HG03571 (cell line): ENCODE measurements at regions not wholly inside any gene's neighbourhood (a gene's known extent, or its start where the extent isn't known, plus 50 kb on each side); places are given as distances from the start of the nearest gene placed in this dataset.
"Not testable (repeated sequence)": the region's sequence is repeated elsewhere in the genome, so short reads cannot be mapped to it uniquely, and the experiment has no call there.

Experiments
- ATAC-seq: cut with Tn5 transposase; IDR thresholded peaks from one replicate; pipeline ENCODE4 v1.9.1; 2021; ENCODE audit not compliant: unreplicated experiment

DNA sequence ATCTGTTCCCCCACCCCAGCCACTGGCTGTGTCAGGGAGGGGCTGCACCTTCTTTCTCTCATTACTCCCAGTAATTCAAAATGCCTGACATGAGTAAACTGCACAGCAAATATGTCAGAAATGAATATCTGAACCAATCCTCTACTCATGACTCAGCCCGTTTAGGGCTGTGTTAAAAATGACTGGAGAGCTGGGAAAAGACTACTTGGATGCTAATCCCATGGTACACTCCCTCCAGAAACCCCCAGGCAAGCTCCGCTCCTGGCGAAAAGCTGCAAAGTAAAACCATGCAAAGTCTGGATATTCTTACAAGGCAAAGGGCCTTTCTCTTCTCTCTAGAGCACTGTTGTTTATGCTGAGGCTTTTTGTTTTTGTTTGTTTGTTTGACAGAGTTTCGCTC, 448.1 kb upstream of the DYNLRB2 start:
- ATAC-seq = no peak

DNA sequence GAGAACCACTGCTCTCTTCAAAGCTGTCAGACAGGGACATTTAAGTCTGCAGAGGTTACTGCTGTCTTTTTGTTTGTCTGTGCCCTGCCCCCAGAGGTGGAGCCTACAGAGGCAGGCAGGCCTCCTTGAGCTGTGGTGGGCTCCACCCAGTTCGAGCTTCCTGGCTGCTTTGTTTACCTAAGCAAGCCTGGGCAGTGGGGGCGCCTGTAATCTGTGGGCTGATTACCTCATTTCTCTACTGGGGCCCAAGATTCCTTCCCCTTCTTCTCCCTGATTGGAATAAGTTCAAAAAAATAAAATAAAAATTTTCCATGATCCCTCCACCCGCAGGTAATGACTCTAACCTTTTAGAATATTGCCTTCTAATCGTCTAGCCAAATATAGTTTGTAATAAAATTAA, 449.3 kb upstream of the DYNLRB2 start:
- ATAC-seq = not testable (repeated sequence)

DNA sequence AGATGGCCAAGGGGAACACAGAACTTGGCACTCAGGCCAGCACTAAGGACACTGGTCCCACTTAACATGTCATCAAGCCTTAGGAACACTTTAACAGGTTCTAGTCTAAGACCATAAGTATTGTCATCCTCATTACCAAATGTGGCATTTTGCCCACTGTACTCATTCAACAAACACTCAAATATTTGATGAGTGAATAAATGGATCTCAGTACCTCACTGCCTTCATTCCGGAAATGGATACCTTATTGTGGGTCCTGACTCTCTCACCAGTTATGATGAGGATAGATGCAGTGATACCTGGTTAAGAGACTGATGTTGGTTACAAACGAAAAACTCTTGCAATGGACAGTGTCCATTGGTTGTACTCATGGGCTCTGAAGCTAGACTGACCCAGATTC, 455.2 kb upstream of the DYNLRB2 start:
- ATAC-seq = no peak

DNA sequence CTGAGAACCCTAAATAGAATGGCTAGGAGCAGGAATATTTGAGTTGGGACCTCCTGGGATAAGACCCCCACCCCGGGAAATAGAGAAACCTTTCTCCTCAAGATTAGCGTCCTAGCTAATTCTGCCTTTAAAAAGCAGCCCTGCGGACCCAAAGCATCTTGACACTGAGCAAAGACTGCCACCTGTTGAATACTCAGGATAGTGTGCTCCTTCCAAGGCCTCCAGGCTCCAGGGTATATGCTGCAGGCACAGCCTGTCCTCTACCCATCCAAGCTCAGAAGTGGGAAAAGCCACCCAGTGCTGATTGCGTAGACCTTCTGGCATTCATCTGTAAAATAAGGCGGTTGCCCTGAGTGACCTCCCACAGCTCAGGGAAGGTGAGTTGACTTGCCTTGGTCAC, 456.2 kb upstream of the DYNLRB2 start:
- no peak for ATAC-seq

DNA sequence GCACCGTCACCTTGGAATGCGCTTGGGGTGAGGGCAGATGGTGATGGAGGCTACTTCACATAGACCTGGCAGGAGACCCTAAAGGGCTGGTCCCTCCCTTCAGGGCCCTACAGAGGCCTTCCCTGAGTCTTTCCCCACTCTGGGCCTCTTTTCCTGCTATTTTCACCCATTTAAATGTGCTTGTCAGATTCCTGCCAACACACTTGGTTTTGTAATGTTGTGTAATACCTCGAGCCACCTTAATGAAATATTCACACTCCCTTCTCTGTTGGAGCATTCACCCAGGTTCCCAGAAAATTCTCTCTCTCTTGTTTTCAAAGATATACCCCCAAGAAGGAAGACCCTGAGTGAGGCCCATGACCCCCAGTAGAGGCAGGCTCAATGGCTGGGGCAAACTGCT, 456.6 kb upstream of the DYNLRB2 start:
- no peak for ATAC-seq

DNA sequence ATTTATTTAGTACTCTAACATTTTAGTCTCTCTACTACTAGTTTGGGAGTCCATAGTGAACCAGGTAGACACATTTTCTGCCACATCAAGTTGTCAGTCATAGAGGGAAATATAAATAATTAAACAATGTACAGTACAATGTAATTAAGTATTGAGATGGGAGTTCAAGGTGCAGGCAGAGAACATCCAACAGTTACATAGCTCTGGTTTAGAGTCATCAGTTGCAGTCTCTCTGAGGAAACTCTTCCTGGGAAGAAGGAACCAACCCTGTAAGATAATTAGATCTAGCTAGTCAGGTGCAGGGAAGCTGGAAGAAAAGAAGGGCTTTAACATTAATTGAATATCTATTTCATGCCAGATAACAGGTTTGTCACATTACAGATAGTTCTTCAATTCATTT, 457.9 kb upstream of the DYNLRB2 start:
- ATAC-seq = no peak

DNA sequence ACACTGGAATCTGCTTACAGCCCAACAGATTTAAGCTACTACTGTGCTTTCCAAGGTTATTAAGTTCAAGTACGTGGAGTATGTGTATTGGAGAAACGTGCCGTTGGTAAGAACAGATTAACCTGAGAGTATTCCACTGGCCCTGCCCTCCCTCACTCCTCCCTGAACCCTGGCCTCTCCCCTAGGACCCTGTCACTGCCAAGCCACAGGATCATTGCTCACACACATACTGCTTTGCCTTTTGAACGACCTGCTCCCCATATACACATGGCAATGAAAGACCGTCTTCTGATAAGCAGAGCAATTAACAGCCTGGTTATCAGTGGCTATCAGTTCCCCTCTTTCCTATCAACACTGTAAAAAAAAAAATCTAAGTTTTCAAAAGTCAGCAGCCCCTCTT, 458.9 kb upstream of the DYNLRB2 start:
- ATAC-seq = no peak

DNA sequence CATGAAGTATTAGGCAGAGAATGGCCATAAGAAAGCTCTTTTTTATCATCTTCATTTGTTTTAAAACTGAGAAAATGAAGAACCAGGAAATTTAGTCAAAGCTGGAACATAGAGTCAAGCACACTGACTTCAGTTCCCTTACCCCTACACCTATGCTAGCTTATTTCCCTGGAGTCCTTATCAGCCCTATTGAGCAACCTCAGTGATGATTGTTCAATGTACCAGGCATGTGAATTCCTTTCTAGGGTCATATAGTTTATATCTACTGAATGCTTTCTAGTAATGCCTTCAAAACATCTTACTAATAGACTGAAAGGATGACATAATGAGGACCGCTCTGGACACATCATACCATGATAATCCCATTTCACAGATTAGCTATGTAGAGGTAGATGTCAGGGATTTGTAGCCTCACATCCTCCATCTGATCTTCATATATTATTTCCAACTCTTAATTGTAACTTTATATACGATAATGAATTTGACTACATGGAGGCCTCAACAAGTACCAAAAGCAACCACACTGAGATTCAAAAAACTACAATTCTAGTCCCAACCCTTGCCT, 460.4 kb upstream of the DYNLRB2 start:
- no peak for ATAC-seq

DNA sequence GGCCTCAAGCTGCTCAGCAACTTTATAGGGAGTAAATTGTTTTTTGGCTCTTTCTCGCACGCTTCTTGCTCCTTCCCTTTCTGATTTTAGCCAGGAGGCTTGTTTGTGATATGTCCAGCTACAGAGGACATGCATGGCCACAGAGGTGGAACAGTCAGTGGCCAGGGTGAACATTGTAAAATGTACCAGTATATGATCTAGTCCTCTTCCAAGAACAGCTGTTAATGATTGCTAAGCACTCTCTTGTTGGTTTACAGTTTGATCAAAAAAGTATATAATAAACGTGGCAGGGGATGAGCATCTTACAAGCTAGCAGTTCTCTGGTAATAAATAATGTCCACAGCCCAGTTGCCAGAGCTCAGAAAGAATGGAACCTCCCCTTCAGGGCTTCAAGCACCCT, 461.7 kb upstream of the DYNLRB2 start:
- no peak for ATAC-seq

DNA sequence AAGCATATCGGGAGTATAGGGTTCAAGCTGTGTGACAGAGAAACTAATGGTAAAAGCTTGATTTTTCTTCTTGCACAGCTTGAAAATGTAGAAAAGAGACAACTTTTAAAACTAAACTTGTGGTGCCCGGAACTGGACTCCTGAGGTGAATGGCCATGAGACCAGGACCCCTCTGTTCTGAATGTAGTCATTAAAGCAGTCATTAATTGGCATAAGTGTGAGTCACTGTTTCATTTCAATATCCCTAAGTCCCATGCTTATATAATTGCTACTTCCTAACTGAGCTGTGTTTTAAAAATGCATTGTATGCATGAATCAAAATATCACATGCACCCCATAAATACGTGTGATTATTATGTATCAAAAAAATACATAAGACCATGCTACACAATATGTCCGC, 463.1 kb upstream of the DYNLRB2 start:
- no peak for ATAC-seq

DNA sequence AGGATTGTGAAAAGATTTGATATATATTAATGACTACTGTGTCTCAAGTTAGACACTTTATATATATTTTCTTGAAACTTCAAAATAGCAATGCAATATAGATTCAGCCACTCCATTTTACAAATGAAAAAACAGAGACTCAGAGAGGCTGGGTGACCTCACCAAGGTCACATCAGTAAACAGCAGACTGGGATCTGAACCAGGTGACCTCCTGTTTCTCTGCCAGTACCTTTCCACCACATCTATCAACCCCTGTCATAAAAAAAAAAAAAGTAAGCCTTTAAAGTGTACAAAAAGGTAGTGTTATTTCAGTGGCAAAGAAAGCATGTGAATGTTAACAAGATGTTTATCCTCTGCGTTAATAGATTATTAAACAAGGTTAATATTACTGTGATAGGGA, 466.5 kb upstream of the DYNLRB2 start:
- no peak for ATAC-seq

DNA sequence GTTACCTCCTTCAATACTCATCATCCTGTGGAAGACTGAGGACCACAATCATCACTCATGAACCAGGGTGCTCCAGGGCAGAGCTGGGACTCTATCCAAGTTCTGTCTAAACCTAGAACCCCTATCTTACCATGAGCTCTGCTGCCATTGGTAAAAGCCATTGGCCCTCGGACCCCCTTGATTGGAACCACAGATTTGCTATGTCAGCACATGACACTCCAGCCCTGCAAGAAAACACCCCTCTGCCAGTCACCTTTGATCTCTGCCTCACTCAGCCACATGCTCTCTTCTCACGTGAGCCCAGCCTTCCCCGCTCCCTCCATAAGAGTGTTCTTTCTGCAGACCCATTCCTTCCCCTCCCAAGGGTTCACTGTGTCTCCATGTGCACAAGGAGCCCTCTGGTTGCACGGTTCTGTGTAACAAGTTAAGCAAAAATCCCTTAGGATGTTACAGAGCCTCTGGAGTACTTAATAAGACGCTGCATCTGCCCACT, 468.8 kb upstream of the DYNLRB2 start:
- no peak for ATAC-seq

DNA sequence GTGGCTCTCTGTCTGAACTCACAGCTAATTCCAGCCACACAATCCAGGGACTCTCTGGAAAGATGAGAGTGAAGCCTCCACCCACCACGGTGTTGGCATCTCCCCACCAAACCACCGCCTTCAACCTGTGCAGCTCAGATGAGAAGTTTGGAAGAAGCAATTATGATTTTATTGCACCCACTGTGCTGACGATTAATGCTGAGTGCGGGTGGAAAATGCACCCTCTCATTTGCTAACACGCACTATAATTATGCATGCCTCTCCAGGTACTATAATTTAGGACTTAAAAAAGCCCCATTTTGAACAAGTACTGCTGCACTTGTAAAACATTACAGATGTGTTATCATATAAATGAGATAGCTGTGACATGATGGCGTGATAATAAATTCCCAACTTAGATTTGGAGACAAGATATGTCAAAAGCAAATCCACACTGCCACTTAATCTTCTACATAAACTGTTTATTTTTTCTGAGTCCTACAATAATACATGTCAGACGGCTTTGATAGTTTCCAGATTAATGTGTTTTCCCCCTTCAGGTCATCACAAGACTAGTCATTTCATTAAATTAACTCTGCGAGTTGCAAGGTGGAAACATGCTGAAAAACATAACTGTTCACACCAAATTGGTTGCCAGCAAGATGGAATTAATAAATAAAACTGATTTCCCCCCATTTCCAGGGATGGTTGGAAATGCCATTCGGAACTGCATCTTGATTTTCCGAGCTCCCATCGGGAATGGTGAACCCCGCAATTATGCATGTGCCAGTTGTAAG, 466.5 kb upstream of the MAF start:
- no peak for ATAC-seq

DNA sequence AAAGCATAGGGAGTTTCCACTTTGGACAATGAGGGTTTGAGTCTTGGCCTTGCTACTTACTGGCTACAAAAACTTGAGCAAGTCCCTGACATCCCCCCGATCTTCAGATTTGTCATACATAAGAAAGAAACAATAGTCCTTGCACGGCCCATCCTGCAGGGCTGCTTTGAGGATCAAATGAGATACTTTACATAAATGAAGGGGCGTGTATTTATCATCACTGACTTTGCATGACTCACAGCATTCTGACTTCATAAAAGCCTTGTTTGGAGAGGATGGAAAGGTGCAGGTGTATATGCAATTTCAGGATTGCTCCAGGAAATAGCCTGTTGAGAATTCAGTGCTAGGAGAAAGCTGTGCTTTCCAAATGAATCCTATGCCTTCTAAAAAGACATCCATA, 465.0 kb upstream of the MAF start:
- no peak for ATAC-seq

DNA sequence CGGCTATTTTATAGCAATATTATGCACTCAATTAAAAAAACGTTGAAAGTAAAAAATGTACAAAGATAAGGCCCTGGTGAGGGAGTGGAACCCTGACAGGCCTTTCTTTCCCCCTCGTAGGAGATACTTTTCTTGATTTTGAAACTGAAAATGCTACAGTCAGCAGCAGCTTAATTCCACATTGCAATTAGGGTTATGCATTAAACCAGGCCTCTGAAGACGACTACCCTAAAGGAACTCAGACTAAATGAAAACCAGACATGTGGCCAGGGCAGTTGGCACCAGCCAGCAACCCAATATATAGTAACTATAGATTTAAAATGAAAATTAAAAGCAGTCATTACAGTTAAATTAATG, 463.2 kb upstream of the MAF start:
- ATAC-seq = no peak

DNA sequence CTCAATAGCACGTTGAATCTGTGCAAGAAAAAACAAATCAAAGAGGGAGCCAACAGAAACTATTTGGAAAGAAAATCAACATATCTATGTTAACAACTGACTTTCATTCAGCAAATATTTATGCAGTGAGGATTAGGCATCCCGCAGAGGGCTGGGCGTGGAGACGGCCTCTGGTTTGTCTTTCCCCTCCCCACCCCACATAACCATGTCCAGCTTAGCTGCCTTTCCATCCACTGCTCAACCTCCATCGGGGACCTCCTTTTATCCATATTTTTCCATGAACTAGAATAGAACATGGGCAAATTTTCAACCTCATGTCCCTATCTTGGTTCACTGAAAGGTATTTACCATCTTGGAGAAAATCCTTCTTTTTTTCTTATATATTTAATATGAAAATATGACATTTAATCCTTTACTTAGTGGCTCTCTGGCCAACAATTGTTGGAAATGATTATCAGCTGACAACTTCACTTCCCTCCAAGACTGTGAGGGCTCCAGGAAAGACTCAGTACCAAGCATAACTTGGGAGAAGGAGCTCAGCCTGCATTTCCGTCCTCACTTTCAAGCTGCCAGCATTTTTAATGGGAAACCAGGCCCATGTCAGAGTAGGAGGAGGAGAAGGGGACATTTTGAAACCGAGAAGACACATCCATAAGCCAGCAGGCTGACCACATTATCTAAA, 462.6 kb upstream of the MAF start:
- no peak for ATAC-seq

DNA sequence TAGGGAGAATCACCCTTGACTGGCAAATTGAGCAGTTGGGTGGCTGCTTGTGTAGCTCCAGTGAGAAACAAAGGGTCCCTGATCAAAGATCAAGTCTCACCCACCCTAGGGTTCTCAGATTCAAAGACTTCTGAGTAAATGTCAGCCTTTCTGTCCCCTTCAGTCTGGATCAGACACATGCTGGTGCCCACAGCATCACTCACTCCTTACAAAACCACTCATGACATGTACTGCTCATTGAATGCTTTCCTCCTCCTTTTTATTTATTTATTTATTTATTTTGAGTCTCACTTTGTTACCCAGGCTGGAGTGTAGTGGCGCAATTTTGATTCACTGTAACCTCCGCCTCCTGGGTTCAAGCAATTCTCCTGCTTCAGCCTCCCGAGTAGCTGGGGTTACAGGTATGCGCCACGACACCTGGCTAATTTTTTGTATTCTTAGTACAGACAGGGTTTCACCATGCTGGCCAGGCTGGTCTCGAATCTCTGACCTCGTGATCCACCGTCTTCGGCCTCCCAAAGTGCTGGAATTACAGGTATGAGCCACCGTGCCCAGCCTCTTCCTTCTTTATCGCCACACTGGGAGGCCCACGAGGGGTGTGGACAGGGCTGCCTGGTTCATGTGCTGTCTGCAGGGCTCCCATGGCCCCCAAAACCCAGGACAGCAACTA, 462.0 kb upstream of the MAF start:
- no peak for ATAC-seq

DNA sequence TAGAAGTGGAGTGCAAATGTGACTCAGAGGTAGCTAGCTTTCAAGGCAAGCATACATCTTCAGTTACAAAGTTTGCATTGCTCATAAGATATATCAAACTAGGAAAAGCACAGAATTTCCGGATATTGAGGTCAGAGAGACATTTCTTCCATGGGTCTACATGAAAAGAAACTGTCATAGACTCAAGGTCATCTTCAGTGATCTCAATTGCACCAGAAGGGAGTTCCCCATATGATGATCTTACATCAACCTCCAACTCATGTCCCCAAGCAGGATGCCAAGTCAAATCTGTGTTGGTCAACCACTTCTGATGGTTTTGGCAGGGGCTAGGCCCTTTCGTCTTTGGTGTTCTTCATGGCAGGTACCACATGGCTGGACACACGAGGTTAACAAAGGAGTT, 459.9 kb upstream of the MAF start:
- no peak for ATAC-seq

DNA sequence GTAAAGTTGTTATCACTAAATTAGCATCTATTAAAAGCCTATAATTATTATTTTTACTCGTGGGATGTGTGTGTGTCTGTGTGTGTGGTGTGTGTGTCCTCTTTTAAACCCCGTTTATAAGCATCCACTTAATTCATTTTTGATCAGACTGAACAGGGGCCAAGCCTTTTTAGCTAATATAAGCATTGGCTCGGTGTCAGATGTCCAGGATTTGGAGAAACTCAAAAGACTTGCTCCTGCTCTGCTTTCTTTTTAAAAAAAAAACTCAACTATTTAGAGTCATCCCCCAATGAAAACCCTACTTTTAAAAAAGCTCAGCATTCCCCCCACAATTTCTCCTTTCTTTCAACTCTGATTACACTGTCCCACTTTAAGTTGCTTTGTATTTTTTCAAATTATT, 459.3 kb upstream of the MAF start:
- no peak for ATAC-seq

DNA sequence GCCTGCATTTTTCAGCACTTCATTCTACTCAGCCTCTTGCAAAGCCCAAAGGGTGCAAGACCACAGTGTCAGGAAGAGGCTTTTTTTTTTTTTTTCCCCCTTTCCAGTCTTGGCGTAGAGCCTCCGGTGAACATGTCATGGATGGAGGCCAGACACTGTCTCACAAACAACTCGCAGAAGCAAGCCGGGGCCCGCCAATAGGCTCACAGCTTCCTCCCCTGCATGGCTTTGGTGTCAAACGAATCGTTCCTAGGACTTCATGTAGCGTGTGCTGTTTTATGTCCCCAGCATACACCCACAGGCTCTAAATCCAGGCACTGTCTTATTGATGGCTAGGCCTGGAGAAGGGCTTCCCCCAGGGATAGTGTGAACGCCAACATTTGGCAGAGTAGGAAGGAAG, 457.7 kb upstream of the MAF start:
- no peak for ATAC-seq

DNA sequence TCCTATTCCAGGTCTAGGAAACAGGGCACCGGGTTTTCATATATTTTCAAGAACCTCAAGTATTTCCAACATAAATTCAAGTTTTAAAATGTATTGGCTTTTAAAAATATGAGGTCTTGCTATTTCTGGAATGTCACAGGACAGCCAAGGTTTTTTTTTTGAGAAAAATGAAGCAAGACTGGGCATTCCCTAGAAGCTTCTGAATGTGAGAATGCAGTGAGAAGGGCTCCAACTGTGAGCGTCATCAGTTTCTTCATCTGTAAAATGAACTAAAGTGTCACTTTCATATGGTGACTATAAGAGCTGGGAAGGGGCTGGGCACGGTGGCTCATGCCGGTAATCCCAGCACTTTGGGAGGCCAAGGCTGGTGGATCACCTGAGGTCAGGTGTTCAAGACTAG, 455.8 kb upstream of the MAF start:
- ATAC-seq = no peak

DNA sequence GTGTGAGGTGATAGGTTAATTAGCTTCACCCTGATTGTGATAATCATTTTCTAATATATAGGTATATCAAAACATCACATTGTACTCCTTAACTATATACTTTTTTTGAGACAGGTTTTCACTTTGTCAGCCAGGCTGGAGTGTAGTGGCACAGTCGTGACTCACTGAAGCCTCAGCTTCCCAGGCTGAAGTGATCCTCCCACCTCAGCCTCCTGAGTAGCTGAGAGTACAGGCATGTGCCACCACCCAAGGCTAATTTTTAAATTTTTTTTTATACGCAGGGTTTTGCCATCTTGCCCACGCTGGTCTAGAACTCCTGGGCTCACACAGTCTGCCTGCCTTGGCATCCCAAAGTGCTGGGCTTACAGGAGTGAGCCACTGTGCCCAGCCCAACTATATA, 455.3 kb upstream of the MAF start:
- ATAC-seq = no peak
